Mammary epithelial cell (primary cell): ENCODE measurements at regions not wholly inside any gene's neighbourhood (a gene's known extent, or its start where the extent isn't known, plus 50 kb on each side); places are given as distances from the start of the nearest gene placed in this dataset.

Source experiments
- EZH2 ChIP-seq: IDR thresholded peaks from 2 replicates; pipeline ENCODE4 v1.6.1; 2012; ENCODE audit warnings: low read length, inconsistent platforms, borderline replicate concordance
- TF ChIP-seq, protein P1 (sequence below), 2 donors: IDR thresholded peaks in 1 of 2; conservative IDR thresholded peaks in 1 of 2; 2 replicates each; pipeline ENCODE4 v1.5.1; 2011 to 2012; ENCODE audit warnings: inconsistent platforms in 2 of 2, low read length in 2 of 2, mild to moderate bottlenecking in 2 of 2, control low read depth in 1 of 2, low read depth in 1 of 2; ENCODE audit not compliant: insufficient read depth in 1 of 2; ENCODE audit errors: extremely low read depth in 1 of 2

DNA sequence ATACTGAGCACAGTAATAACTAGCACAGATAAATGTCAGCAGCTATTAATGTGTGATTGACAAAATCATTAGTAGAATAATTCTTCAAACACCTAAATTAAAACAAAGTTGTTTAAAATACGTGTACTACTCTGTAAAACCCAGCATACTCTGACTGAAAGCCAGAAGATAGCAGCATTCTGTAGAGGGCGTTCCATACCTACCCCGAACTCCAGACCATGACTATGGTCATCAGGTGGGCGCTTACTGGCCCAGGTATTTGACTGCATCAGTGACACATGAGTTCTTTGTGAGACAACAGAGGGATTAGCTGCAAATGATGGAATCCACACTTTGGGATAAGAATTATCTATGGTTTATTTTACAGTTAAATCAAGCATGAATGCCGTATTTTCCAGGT is 139.7 kb upstream of the POGK start:
- TF ChIP-seq, protein P1, sequence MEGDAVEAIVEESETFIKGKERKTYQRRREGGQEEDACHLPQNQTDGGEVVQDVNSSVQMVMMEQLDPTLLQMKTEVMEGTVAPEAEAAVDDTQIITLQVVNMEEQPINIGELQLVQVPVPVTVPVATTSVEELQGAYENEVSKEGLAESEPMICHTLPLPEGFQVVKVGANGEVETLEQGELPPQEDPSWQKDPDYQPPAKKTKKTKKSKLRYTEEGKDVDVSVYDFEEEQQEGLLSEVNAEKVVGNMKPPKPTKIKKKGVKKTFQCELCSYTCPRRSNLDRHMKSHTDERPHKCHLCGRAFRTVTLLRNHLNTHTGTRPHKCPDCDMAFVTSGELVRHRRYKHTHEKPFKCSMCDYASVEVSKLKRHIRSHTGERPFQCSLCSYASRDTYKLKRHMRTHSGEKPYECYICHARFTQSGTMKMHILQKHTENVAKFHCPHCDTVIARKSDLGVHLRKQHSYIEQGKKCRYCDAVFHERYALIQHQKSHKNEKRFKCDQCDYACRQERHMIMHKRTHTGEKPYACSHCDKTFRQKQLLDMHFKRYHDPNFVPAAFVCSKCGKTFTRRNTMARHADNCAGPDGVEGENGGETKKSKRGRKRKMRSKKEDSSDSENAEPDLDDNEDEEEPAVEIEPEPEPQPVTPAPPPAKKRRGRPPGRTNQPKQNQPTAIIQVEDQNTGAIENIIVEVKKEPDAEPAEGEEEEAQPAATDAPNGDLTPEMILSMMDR (conservative IDR thresholded peaks at IDR 0.05 in 1 of 2, IDR thresholded peaks at IDR 0.05 in 1 of 2; ENCODE audit: extremely low read depth in 1 of 2, insufficient read depth in 1 of 2, low read depth in 1 of 2, low read length in 2 of 2) = no peak
- TF ChIP-seq EZH2 = no peak
